Nephron progenitor cell (in vitro differentiated cells): ENCODE measurements at regions not wholly inside any gene's neighbourhood (a gene's known extent, or its start where the extent isn't known, plus 50 kb on each side); places are given as distances from the start of the nearest gene placed in this dataset.

ENCODE experiments used
- DNase-seq: peaks from one replicate; pipeline ENCODE4 v3.0.0; 2021
- H3K27ac Mint-ChIP-seq: 2 replicates; pipeline ENCODE4 v1.8.0; 2021; ENCODE audit warnings: mild to moderate bottlenecking, moderate library complexity, mixed read lengths
- H3K27me3 Mint-ChIP-seq: 2 replicates; pipeline ENCODE4 v1.8.0; 2021; ENCODE audit warnings: mild to moderate bottlenecking, low read depth, mixed read lengths; ENCODE audit not compliant: poor library complexity
- H3K36me3 Mint-ChIP-seq: 2 replicates; pipeline ENCODE4 v1.8.0; 2021; ENCODE audit warnings: low read depth, mixed read lengths
- H3K4me1 Mint-ChIP-seq: 2 replicates; pipeline ENCODE4 v1.8.0; 2021; ENCODE audit warnings: mixed read lengths
- H3K4me3 Mint-ChIP-seq: 2 replicates; pipeline ENCODE4 v1.8.0; 2021; ENCODE audit warnings: mild to moderate bottlenecking, moderate library complexity, mixed read lengths
- H3K9me3 Mint-ChIP-seq: 2 replicates; pipeline ENCODE4 v1.8.0; 2021; ENCODE audit warnings: mild to moderate bottlenecking, moderate library complexity, mixed read lengths
- CTCF ChIP-seq: fragments of 200-600 bp; sonication (generic); IDR thresholded peaks from 2 replicates; pipeline ENCODE4 v1.5.0; 2021; ENCODE audit warnings: antibody characterized with exemption

GRCh38 chr12:41731691-41732090 is 413.0 kb downstream of the GXYLT1 start:
- H3K27me3 Mint-ChIP-seq = no peaks in the 10 kb centered on the region
- no peak for DNase-seq
- H3K4me1 Mint-ChIP-seq = no peaks in the 10 kb centered on the region
- H3K9me3 Mint-ChIP-seq = peaks cover 6% of the 10 kb centered on the region
- no peak for TF ChIP-seq CTCF
- no peak overlapping the region for H3K27ac Mint-ChIP-seq
- no peak overlapping the region for H3K4me3 Mint-ChIP-seq
- no peaks in the 10 kb centered on the region for H3K36me3 Mint-ChIP-seq

- Mint-ChIP-seq H3K27ac (no peak overlapping the region), H3K36me3 (no peaks in the 10 kb centered on the region), H3K4me1 (no peaks in the 10 kb centered on the region), H3K4me3 (no peak overlapping the region), H3K27me3 (no peaks in the 10 kb centered on the region), H3K9me3 (peaks cover 6% of the 10 kb centered on the region)
- no peak for TF ChIP-seq CTCF
- no peak for DNase-seq
These were observed 413.6 kb downstream of the GXYLT1 start for GRCh38 chr12:41731061-41731460.

- Mint-ChIP-seq H3K27ac (no peak overlapping the region), H3K4me3 (no peak overlapping the region), H3K9me3 (no peaks in the 10 kb centered on the region), H3K27me3 (peaks cover 4% of the 10 kb centered on the region), H3K4me1 (peaks cover 11% of the 10 kb centered on the region), H3K36me3 (no peaks in the 10 kb centered on the region)
- TF ChIP-seq CTCF = no peak
- DNase-seq = no peak
These were observed 420.5 kb downstream of the GXYLT1 start for GRCh38 chr12:41724216-41724615.

- H3K9me3 Mint-ChIP-seq = no peaks in the 10 kb centered on the region
- peaks cover 9% of the 10 kb centered on the region for H3K4me1 Mint-ChIP-seq
- H3K27me3 Mint-ChIP-seq = peaks cover 5% of the 10 kb centered on the region
- no peak overlapping the region for H3K4me3 Mint-ChIP-seq
- H3K27ac Mint-ChIP-seq = no peak overlapping the region
- no peak for DNase-seq
- no peak for TF ChIP-seq CTCF
- no peaks in the 10 kb centered on the region for H3K36me3 Mint-ChIP-seq
These were observed 425.5 kb downstream of the GXYLT1 start for GRCh38 chr12:41719214-41719613.

GRCh38 chr12:41715256-41715655 is 429.4 kb downstream of the GXYLT1 start:
- H3K27me3 Mint-ChIP-seq = peaks cover 3% of the 10 kb centered on the region
- no peak for DNase-seq
- H3K4me1 Mint-ChIP-seq = peaks cover 1% of the 10 kb centered on the region
- no peak for TF ChIP-seq CTCF
- no peaks in the 10 kb centered on the region for H3K36me3 Mint-ChIP-seq
- H3K9me3 Mint-ChIP-seq = no peaks in the 10 kb centered on the region
- H3K4me3 Mint-ChIP-seq = no peak overlapping the region
- H3K27ac Mint-ChIP-seq = no peak overlapping the region

- Mint-ChIP-seq H3K27ac (peak overlapping the region; percentile 91), H3K36me3 (no peaks in the 10 kb centered on the region), H3K27me3 (peaks cover 3% of the 10 kb centered on the region), H3K4me3 (no peak overlapping the region), H3K9me3 (no peaks in the 10 kb centered on the region), H3K4me1 (peaks cover 24% of the 10 kb centered on the region)
- DNase-seq = no peak
- no peak for TF ChIP-seq CTCF
These were observed 435.0 kb downstream of the GXYLT1 start for GRCh38 chr12:41709463-41710285.
